Naive thymus-derived CD4-positive, alpha-beta T cell (primary cell): ENCODE measurements at regions not wholly inside any gene's neighbourhood (a gene's known extent, or its start where the extent isn't known, plus 50 kb on each side); places are given as distances from the start of the nearest gene placed in this dataset.

Experiments
- ATAC-seq: fragments of 150-1000 bp; cut with Tn5 transposase; 2 replicates; pipeline ENCODE4 v1.10.0; 2021; ENCODE audit warnings: mild to moderate bottlenecking, moderate library complexity
- CTCF ChIA-PET: fragments of 350-600 bp; sonication (Branson Sonifier 250); formaldehyde crosslinking; loops from one replicate; lab custom pipeline; 2021; ENCODE audit warnings: antibody characterized with exemption; lab: Charles Lee
- POLR2A ChIA-PET: fragments of 350-600 bp; sonication (Branson Sonifier 250); formaldehyde crosslinking; loops from one replicate; lab custom pipeline; 2021; ENCODE audit warnings: antibody characterized with exemption, inconsistent platforms; lab: Charles Lee
- DNase-seq, 9 donors: peaks; one replicate each; pipeline versions ENCODE4 v3.0.0 to v3.0.0-alpha.2; 2020 to 2022; ENCODE audit warnings: mixed read lengths in 1 of 9
- H3K27ac ChIP-seq: one replicate; pipeline ENCODE4 v1.7.0; 2013; ENCODE audit warnings: mild to moderate bottlenecking, low read depth, low read length, moderate library complexity
- H3K27me3 ChIP-seq, 2 donors: one replicate each; pipeline ENCODE4 v1.7.0; 2013; ENCODE audit warnings: low read length in 2 of 2, mild to moderate bottlenecking in 2 of 2, moderate library complexity in 2 of 2; ENCODE audit not compliant: control insufficient read depth in 2 of 2, insufficient read depth in 2 of 2
- H3K36me3 ChIP-seq, 3 experiments: 1 replicate in 2 of 3; 2 replicates in 1 of 3; pipeline ENCODE4 v1.7.0; 2013; ENCODE audit warnings: low read length in 3 of 3, mild to moderate bottlenecking in 3 of 3, moderate library complexity in 1 of 3; ENCODE audit not compliant: insufficient read depth in 3 of 3, control insufficient read depth in 2 of 3
- H3K4me1 ChIP-seq, 2 donors: one replicate each; pipeline ENCODE4 v1.7.0; 2013; ENCODE audit warnings: low read length in 2 of 2, mild to moderate bottlenecking in 2 of 2, moderate library complexity in 1 of 2; ENCODE audit not compliant: control insufficient read depth in 2 of 2, insufficient read depth in 2 of 2
- H3K4me3 ChIP-seq: 2 replicates; pipeline ENCODE4 v1.7.0; 2013; ENCODE audit warnings: mild to moderate bottlenecking, low read length
- H3K9me3 ChIP-seq, 3 experiments: 1 replicate in 2 of 3; 2 replicates in 1 of 3; pipeline ENCODE4 v1.7.0; 2013; ENCODE audit warnings: low read length in 3 of 3; ENCODE audit not compliant: control insufficient read depth in 2 of 3
- H3K27ac Mint-ChIP-seq, 9 donors: one replicate each; pipeline ENCODE4 v1.8.0; 2020 to 2022; ENCODE audit warnings: mixed read lengths in 9 of 9, mild to moderate bottlenecking in 8 of 9, moderate library complexity in 5 of 9, inconsistent platforms in 2 of 9
- H3K27me3 Mint-ChIP-seq, 5 donors: one replicate each; pipeline ENCODE4 v1.8.0; 2021 to 2022; ENCODE audit warnings: mixed read lengths in 5 of 5, mild to moderate bottlenecking in 1 of 5
- H3K36me3 Mint-ChIP-seq, 5 donors: one replicate each; pipeline ENCODE4 v1.8.0; 2020 to 2022; ENCODE audit warnings: mixed read lengths in 5 of 5, mild to moderate bottlenecking in 3 of 5, inconsistent platforms in 1 of 5
- H3K4me1 Mint-ChIP-seq, 7 donors: one replicate each; pipeline ENCODE4 v1.8.0; 2020 to 2022; ENCODE audit warnings: mixed read lengths in 7 of 7, mild to moderate bottlenecking in 3 of 7, inconsistent platforms in 1 of 7
- H3K4me3 Mint-ChIP-seq, 10 donors: one replicate each; pipeline ENCODE4 v1.8.0; 2020 to 2022; ENCODE audit warnings: mild to moderate bottlenecking in 10 of 10, mixed read lengths in 10 of 10, moderate library complexity in 6 of 10, inconsistent platforms in 2 of 10
- H3K9me3 Mint-ChIP-seq, 11 donors: one replicate each; pipeline ENCODE4 v1.8.0; 2020 to 2022; ENCODE audit warnings: mixed read lengths in 11 of 11, mild to moderate bottlenecking in 4 of 11, inconsistent platforms in 1 of 11, moderate library complexity in 1 of 11
- intact Hi-C, 2 donors: fragments of 100-400 bp; cut with micrococcal nuclease; formaldehyde crosslinking; loops; one replicate each; pipeline ENCODE4 v1.15.1; 2023

DNA sequence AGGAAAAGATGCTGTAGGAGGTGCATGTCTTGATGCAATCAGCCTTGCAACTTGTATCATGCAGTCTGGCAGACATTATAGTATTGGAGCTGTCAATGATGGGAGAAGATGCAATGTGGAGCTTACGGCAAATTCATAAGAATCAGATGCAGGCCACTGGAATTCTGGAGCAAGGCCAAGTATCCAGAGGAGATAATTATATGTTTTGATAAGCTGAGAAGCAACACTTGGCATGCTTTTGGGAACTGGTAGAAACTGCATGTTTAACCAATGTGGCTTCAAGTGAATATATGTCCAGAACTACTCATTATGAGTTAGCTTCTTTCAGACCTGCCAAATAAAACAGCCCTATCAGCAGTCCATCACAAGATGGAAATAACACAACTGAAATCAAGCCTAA, 249.1 kb upstream of the PPFIA2 start:
- Mint-ChIP-seq H3K27me3 (peaks cover 0 to 7% (median 4%) of the 10 kb centered on the region in 5 donors), H3K27ac (no peak overlapping the region), H3K9me3 (peaks cover 0 to 2% (median 0%) of the 10 kb centered on the region in 11 donors), H3K36me3 (no peaks in the 10 kb centered on the region), H3K4me3 (no peak overlapping the region), H3K4me1 (no peaks in the 10 kb centered on the region)
- no peak for ATAC-seq
- Histone ChIP-seq H3K27me3 (no peaks in the 10 kb centered on the region), H3K9me3 (no peaks in the 10 kb centered on the region), H3K27ac (no peak overlapping the region), H3K4me3 (no peak overlapping the region), H3K36me3 (no peaks in the 10 kb centered on the region), H3K4me1 (no peaks in the 10 kb centered on the region)
- POLR2A ChIA-PET: no interaction called here
- no peak for DNase-seq
- intact Hi-C loops: no loop called here
- CTCF ChIA-PET: no interaction called here

DNA sequence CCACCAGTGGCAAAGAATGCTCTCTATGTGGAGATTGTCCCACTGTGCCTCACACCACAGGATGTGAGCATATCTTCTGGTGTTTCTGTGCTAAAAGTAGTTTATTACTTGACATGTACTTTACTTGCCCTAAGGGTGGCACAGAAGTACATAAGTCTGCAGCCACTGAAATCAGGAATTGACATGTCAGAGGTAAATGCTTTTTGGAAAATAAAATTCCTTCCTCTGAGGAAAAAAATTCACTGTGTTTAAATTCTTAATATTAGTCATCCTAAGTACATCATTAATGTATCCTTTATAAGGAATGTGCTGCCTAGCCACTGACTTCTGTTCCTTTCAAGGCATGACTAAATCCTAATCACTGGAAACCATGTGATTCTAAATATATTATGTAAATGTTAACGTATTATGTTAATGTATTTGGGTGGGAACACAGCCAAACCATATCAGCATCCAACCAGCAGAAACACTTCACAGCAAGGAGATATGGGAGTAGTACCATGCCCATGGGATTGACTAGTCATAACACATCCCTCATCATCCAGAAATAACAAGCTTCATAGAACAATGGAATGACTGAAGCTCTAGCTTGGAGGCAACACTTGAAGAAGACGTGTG, 239.7 kb upstream of the PPFIA2 start:
- DNase-seq (no peak), ATAC-seq (no peak)
- H3K36me3 ChIP-seq: no peaks in the 10 kb centered on the region
- no peak overlapping the region for H3K4me3 ChIP-seq
- no peak overlapping the region for H3K27ac ChIP-seq
- CTCF ChIA-PET: no interaction called here
- H3K4me3 Mint-ChIP-seq: no peak overlapping the region
- H3K27me3 Mint-ChIP-seq: peaks cover 0 to 4% (median 0%) of the 10 kb centered on the region in 5 donors
- POLR2A ChIA-PET: no interaction called here
- no peaks in the 10 kb centered on the region for H3K9me3 ChIP-seq
- intact Hi-C loops: no loop called here
- no peaks in the 10 kb centered on the region for H3K4me1 ChIP-seq
- no peaks in the 10 kb centered on the region for H3K27me3 ChIP-seq
- H3K27ac Mint-ChIP-seq: no peak overlapping the region
- no peaks in the 10 kb centered on the region for H3K4me1 Mint-ChIP-seq
- peaks cover 0 to 6% (median 4%) of the 10 kb centered on the region in 5 donors for H3K36me3 Mint-ChIP-seq
- peaks cover 0 to 9% (median 0%) of the 10 kb centered on the region in 11 donors for H3K9me3 Mint-ChIP-seq

DNA sequence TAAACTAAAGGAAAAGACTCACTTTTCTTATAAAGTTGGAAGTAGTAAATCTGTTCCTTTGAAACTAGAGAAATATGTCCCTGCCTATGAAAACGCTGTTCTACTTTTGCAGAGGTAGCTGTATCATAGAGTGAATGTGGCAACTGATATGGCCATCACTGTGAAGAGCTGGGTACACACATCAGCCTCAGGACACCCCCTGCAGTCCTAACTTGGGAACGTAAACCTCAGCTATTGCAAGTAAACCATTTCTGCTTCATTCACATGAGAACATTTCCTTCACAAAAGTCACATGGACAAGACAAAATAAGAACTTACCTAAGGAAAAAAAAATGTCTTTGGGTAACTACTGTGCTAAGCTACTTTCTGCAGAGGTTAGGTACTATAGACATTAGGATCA, 233.3 kb upstream of the PPFIA2 start:
- Mint-ChIP-seq H3K4me1 (peaks cover 0 to 7% (median 5%) of the 10 kb centered on the region in 7 donors), H3K36me3 (no peaks in the 10 kb centered on the region), H3K27ac (no peak overlapping the region), H3K9me3 (peaks cover 0 to 2% (median 0%) of the 10 kb centered on the region in 11 donors), H3K4me3 (no peak overlapping the region), H3K27me3 (no peaks in the 10 kb centered on the region)
- Histone ChIP-seq H3K36me3 (no peaks in the 10 kb centered on the region), H3K9me3 (no peaks in the 10 kb centered on the region), H3K4me1 (no peaks in the 10 kb centered on the region), H3K27ac (no peak overlapping the region), H3K4me3 (no peak overlapping the region), H3K27me3 (no peaks in the 10 kb centered on the region)
- intact Hi-C loops: loop anchor here (1.0 to 2.0 kb wide), 5 partner anchors 196 to 366 kb away; partner anchors contain the start of genes CCDC59 (in 1 of the 2), METTL25 (in 1 of the 2) and PPFIA2 (in 1 of the 2)
- ChIA-PET POLR2A (interaction anchor here (1.4 kb wide), 1 partner anchor 49 kb away, joined by 4 read pairs; no protein-coding TSS in a partner anchor), CTCF (interaction anchor here (0.9 to 3.4 kb wide), 7 partner anchors 11 to 348 kb away, joined by 3 to 36 read pairs (median 3); no protein-coding TSS in a partner anchor)
- ATAC-seq: peak; percentile 85
- DNase-seq: peak in 7 of 9 donors; percentile 30 to 61 (median 51)

DNA sequence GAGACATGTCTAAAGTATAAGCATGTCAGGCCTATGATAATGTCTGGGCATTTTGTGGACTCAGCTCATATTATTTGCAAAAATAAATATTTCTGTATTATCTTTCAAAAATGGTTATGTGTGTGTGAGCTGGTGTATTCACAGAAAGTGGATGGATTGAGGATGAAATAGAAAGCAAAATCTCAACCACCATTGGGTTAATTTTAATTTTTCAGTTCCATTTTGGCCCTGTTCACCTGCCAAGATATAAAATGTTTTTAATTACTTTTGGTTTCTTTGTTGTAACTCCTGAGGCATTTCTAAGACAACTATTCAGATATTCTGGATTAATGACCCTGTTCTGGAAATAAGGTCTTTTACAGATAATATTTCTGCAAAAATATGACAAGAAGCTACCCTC, 232.7 kb upstream of the PPFIA2 start:
- no peak for DNase-seq
- intact Hi-C loops: loop anchor here (1.0 to 2.0 kb wide), 5 partner anchors 195 to 366 kb away; partner anchors contain the start of genes CCDC59 (in 1 of the 2), METTL25 (in 1 of the 2) and PPFIA2 (in 1 of the 2)
- Histone ChIP-seq H3K4me3 (no peak overlapping the region), H3K27me3 (no peaks in the 10 kb centered on the region), H3K36me3 (no peaks in the 10 kb centered on the region), H3K27ac (no peak overlapping the region), H3K4me1 (no peaks in the 10 kb centered on the region), H3K9me3 (no peaks in the 10 kb centered on the region)
- no peak for ATAC-seq
- Mint-ChIP-seq H3K9me3 (no peaks in the 10 kb centered on the region), H3K27ac (no peak overlapping the region), H3K4me3 (no peak overlapping the region), H3K4me1 (peaks cover 0 to 7% (median 5%) of the 10 kb centered on the region in 7 donors), H3K27me3 (no peaks in the 10 kb centered on the region), H3K36me3 (no peaks in the 10 kb centered on the region)
- ChIA-PET CTCF (interaction anchor here (0.8 to 3.4 kb wide), 6 partner anchors 11 to 350 kb away, joined by 3 to 36 read pairs (median 3); no protein-coding TSS in a partner anchor), POLR2A (interaction anchor here (1.4 kb wide), 1 partner anchor 49 kb away, joined by 4 read pairs; no protein-coding TSS in a partner anchor)

DNA sequence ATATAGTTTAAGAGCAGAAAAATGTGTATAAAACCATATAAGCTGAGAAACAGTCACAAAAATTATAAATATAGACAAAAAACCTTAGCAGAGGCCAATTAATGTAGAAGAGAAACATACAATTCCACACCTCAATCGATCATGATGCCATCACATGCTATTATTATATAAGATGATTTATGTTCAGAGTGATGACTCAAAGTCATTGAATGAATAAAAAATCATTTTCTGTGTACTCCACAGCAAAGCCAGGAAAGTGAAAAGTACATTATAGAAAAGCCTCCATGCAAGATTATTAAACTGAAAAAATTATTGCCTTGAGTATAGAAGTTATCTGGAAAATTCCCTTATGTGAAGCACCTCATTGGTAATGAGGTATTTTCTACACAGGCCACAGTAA, 229.2 kb upstream of the PPFIA2 start:
- Mint-ChIP-seq H3K36me3 (no peaks in the 10 kb centered on the region), H3K9me3 (no peaks in the 10 kb centered on the region), H3K27me3 (no peaks in the 10 kb centered on the region), H3K4me1 (peaks cover 0 to 7% (median 5%) of the 10 kb centered on the region in 7 donors), H3K4me3 (no peak overlapping the region), H3K27ac (no peak overlapping the region)
- DNase-seq (no peak), ATAC-seq (no peak)
- Histone ChIP-seq H3K27me3 (no peaks in the 10 kb centered on the region), H3K36me3 (no peaks in the 10 kb centered on the region), H3K4me3 (no peak overlapping the region), H3K9me3 (no peaks in the 10 kb centered on the region), H3K4me1 (no peaks in the 10 kb centered on the region), H3K27ac (no peak overlapping the region)
- CTCF ChIA-PET: no interaction called here
- intact Hi-C loops: no loop called here
- POLR2A ChIA-PET: no interaction called here

DNA sequence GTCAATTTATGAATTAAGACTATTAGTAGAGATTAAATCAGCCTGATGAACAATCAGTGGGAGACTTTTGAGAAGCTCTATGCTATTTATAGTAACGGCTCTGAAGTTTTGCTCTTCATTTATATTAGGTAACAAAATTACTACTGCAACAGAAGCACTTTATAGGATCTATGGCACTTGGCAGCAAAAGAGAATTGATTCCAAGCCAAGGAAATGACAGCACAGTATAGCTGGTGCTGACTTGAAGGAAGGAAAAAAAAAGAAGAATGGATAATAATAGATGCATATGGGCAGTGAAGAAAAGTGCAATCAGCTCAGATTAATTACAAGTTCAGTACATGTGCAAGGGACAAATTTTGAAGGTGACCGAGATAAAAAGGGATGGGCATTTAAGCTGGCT, 228.2 kb upstream of the PPFIA2 start:
- Histone ChIP-seq H3K4me1 (no peaks in the 10 kb centered on the region), H3K36me3 (no peaks in the 10 kb centered on the region), H3K4me3 (no peak overlapping the region), H3K27ac (no peak overlapping the region), H3K27me3 (no peaks in the 10 kb centered on the region), H3K9me3 (no peaks in the 10 kb centered on the region)
- H3K27ac Mint-ChIP-seq: no peak overlapping the region
- POLR2A ChIA-PET: no interaction called here
- ATAC-seq (no peak), DNase-seq (no peak)
- CTCF ChIA-PET: no interaction called here
- no peaks in the 10 kb centered on the region for H3K36me3 Mint-ChIP-seq
- H3K9me3 Mint-ChIP-seq: no peaks in the 10 kb centered on the region
- H3K4me3 Mint-ChIP-seq: no peak overlapping the region
- H3K4me1 Mint-ChIP-seq: peaks cover 0 to 2% (median 2%) of the 10 kb centered on the region in 7 donors
- intact Hi-C loops: no loop called here
- no peaks in the 10 kb centered on the region for H3K27me3 Mint-ChIP-seq

DNA sequence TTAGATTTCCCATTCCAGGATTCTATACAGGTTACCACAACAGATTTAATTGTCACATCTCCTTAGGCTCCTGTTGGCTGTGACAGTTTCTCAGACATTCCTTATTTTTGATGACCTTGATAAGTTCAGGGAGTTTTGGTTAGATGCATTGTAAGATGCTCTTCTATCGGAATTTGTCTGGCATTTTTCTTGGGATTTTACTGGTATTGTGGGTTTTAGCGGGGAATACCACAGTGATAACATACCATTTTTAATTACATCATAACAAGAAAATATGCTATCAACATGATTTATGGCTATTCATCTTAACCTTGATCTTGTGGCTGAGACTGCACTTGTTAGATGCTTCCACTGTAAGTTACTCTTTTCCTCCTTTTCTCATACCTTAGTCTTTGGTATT, 217.5 kb upstream of the PPFIA2 start:
- H3K27ac Mint-ChIP-seq: no peak overlapping the region
- no peak for DNase-seq
- H3K36me3 Mint-ChIP-seq: peaks cover 0 to 3% (median 0%) of the 10 kb centered on the region in 5 donors
- peaks cover 0 to 3% (median 0%) of the 10 kb centered on the region in 5 donors for H3K27me3 Mint-ChIP-seq
- no peak overlapping the region for H3K4me3 ChIP-seq
- H3K4me1 ChIP-seq: no peaks in the 10 kb centered on the region
- ChIA-PET POLR2A (no interaction called here), CTCF (no interaction called here)
- H3K27ac ChIP-seq: no peak overlapping the region
- no peaks in the 10 kb centered on the region for H3K9me3 ChIP-seq
- no peak overlapping the region for H3K4me3 Mint-ChIP-seq
- intact Hi-C loops: no loop called here
- no peaks in the 10 kb centered on the region for H3K27me3 ChIP-seq
- peaks cover 0 to 7% (median 0%) of the 10 kb centered on the region in 7 donors for H3K4me1 Mint-ChIP-seq
- ATAC-seq: no peak
- H3K36me3 ChIP-seq: no peaks in the 10 kb centered on the region
- peaks cover 0 to 19% (median 5%) of the 10 kb centered on the region in 11 donors for H3K9me3 Mint-ChIP-seq
